Cardiac fibroblast (primary cell): ENCODE measurements at regions not wholly inside any gene's neighbourhood (a gene's known extent, or its start where the extent isn't known, plus 50 kb on each side); places are given as distances from the start of the nearest gene placed in this dataset.
"Not testable (repeated sequence)": the region's sequence is repeated elsewhere in the genome, so short reads cannot be mapped to it uniquely, and the experiment has no call there.

ENCODE experiments used
- DNase-seq, 2 donors: peaks; one replicate each; pipeline versions ENCODE4 v3.0.0 to v3.0.0-alpha.2; 2010; ENCODE audit warnings: low read depth in 2 of 2
- H3K4me3 ChIP-seq, 2 donors: replicated peaks in 1 of 2; 1 replicate in 1 of 2; 2 replicates in 1 of 2; pipeline ENCODE4 v1.5.1; 2011; ENCODE audit warnings: low read depth in 2 of 2, low read length in 2 of 2, mild to moderate bottlenecking in 2 of 2, moderate library complexity in 1 of 2
- TF ChIP-seq, protein P1 (sequence below): IDR thresholded peaks from one replicate; pipeline ENCODE4 v1.5.1; 2011; ENCODE audit warnings: low read depth, mild to moderate bottlenecking, low read length, inconsistent platforms

- H3K4me3 ChIP-seq = no peak overlapping the region
- no peak for DNase-seq
- TF ChIP-seq, protein P1, sequence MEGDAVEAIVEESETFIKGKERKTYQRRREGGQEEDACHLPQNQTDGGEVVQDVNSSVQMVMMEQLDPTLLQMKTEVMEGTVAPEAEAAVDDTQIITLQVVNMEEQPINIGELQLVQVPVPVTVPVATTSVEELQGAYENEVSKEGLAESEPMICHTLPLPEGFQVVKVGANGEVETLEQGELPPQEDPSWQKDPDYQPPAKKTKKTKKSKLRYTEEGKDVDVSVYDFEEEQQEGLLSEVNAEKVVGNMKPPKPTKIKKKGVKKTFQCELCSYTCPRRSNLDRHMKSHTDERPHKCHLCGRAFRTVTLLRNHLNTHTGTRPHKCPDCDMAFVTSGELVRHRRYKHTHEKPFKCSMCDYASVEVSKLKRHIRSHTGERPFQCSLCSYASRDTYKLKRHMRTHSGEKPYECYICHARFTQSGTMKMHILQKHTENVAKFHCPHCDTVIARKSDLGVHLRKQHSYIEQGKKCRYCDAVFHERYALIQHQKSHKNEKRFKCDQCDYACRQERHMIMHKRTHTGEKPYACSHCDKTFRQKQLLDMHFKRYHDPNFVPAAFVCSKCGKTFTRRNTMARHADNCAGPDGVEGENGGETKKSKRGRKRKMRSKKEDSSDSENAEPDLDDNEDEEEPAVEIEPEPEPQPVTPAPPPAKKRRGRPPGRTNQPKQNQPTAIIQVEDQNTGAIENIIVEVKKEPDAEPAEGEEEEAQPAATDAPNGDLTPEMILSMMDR = no peak
Measured at GRCh38 chr10:3382092-3382491, 209.5 kb upstream of the PITRM1 start.

- H3K4me3 ChIP-seq = no peak overlapping the region
- DNase-seq = no peak
- TF ChIP-seq, protein P1 = no peak
Measured at GRCh38 chr10:3380406-3381050, 207.9 kb upstream of the PITRM1 start.

GRCh38 chr10:3376631-3377030 is 204.0 kb upstream of the PITRM1 start:
- no peak for DNase-seq
- TF ChIP-seq, protein P1 = no peak
- H3K4me3 ChIP-seq = no peak overlapping the region

- no peak overlapping the region for H3K4me3 ChIP-seq
- no peak for DNase-seq
- TF ChIP-seq, protein P1 = no peak
Measured at GRCh38 chr10:3375505-3375904, 202.9 kb upstream of the PITRM1 start.

GRCh38 chr10:3374914-3375313 is 202.3 kb upstream of the PITRM1 start:
- H3K4me3 ChIP-seq = no peak overlapping the region
- no peak for DNase-seq
- TF ChIP-seq, protein P1 = no peak

GRCh38 chr10:3373374-3374027 is 200.9 kb upstream of the PITRM1 start:
- DNase-seq = peak in 1 of 2 donors; percentile 15
- H3K4me3 ChIP-seq = not testable (repeated sequence)

GRCh38 chr10:3372281-3372680 is 199.7 kb upstream of the PITRM1 start:
- TF ChIP-seq, protein P1 = no peak
- DNase-seq = peak; percentile 32 to 67
- no peak overlapping the region for H3K4me3 ChIP-seq

- DNase-seq = not testable (repeated sequence)
Measured at GRCh38 chr10:3371624-3372023, 199.0 kb upstream of the PITRM1 start.

More at GRCh38 chr10:3371624-3372023, 199.0 kb upstream of the PITRM1 start:
- not testable (repeated sequence) for H3K4me3 ChIP-seq
